HCT116 (cell line): ENCODE measurements at regions not wholly inside any gene's neighbourhood (a gene's known extent, or its start where the extent isn't known, plus 50 kb on each side); places are given as distances from the start of the nearest gene placed in this dataset.

Source experiments
- CTCF ChIP-seq, 3 experiments: fragments of 200-600 bp in 1 of 3; sonication (generic) in 1 of 3; IDR thresholded peaks in 2 of 3; conservative IDR thresholded peaks in 1 of 3; 2 replicates each; pipeline ENCODE4 v1.5.1; 2012 to 2017; ENCODE audit warnings: low read depth in 2 of 3, low read length in 2 of 3, antibody characterized with exemption in 1 of 3, borderline replicate concordance in 1 of 3, control low read depth in 1 of 3, mild to moderate bottlenecking in 1 of 3, mixed read lengths in 1 of 3, mixed run types in 1 of 3, moderate library complexity in 1 of 3; ENCODE audit not compliant: insufficient read depth in 1 of 3
- EGR1 ChIP-seq: IDR thresholded peaks from 2 replicates; pipeline ENCODE4 v1.6.1; 2012; ENCODE audit warnings: low read depth
- EZH2 ChIP-seq: fragments of 200-600 bp; sonication (generic); IDR thresholded peaks from 2 replicates; pipeline ENCODE4 v1.6.1; 2017; ENCODE audit warnings: antibody characterized with exemption, mixed run types
- JUND ChIP-seq: IDR thresholded peaks from 2 replicates; pipeline ENCODE4 v1.6.1; 2012
- POLR2A ChIP-seq: IDR thresholded peaks from 2 replicates; pipeline ENCODE4 v1.7.0; 2011; ENCODE audit warnings: borderline replicate concordance; ENCODE audit not compliant: insufficient read depth, insufficient read length; ENCODE audit errors: extremely low read depth
- POLR2AphosphoS5 ChIP-seq: IDR thresholded peaks from 2 replicates; pipeline ENCODE4 v1.6.1; 2011; ENCODE audit warnings: mild to moderate bottlenecking, low read depth, low read length, moderate library complexity
- RAD21 ChIP-seq: IDR thresholded peaks from 2 replicates; pipeline ENCODE4 v1.6.1; 2012; ENCODE audit warnings: low read depth, mild to moderate bottlenecking
- REST ChIP-seq: IDR thresholded peaks from 2 replicates; pipeline ENCODE4 v1.6.1; 2012; ENCODE audit warnings: low read depth

- TF ChIP-seq CTCF (IDR thresholded peaks at IDR 0.05 in 2 of 3, conservative IDR thresholded peaks at IDR 0.05 in 1 of 3; ENCODE audit: borderline replicate concordance in 1 of 3, insufficient read depth in 1 of 3, low read depth in 2 of 3, low read length in 2 of 3) (no peak), POLR2A (no peak), RAD21 (no peak), REST (no peak), JUND (no peak), EZH2 (no peak), POLR2AphosphoS5 (no peak), EGR1 (no peak)
Measured at GRCh38 chr17:63345611-63346010, 100.5 kb downstream of the CYB561 start.
